ENCODE measurements at regions not wholly inside any gene's neighbourhood (a gene's known extent, or its start where the extent isn't known, plus 50 kb on each side); places are given as distances from the start of the nearest gene placed in this dataset.

- no peak for TF ChIP-seq CTCF (IDR thresholded peaks at IDR 0.05; ENCODE audit: insufficient read depth, low read length, missing control alignments)
- POLR2A ChIA-PET = no interaction called here
- CTCF ChIA-PET = no interaction called here
- H3K4me3 ChIP-seq (ENCODE audit: low read depth, low read length) = no peak overlapping the region
- no peak for DNase-seq (ENCODE audit: low read depth, low spot score)
These were observed 2402.8 kb downstream of the TP53TG3F start for GRCh38 chr16:35862242-35862641.

GRCh38 chr16:35868630-35869029 is 2409.2 kb downstream of the TP53TG3F start:
- TF ChIP-seq CTCF (IDR thresholded peaks at IDR 0.05; ENCODE audit: insufficient read depth, low read length, missing control alignments) = no peak

GRCh38 chr16:35873472-35873871 is 2414.1 kb downstream of the TP53TG3F start:
- no peak for DNase-seq (ENCODE audit: low read depth, low spot score)
- ChIA-PET CTCF (no interaction called here), POLR2A (no interaction called here)
- no peak for TF ChIP-seq CTCF (IDR thresholded peaks at IDR 0.05; ENCODE audit: insufficient read depth, low read length, missing control alignments)
- H3K4me3 ChIP-seq (ENCODE audit: low read depth, low read length) = no peak overlapping the region

More at GRCh38 chr16:35868630-35869029, 2409.2 kb downstream of the TP53TG3F start:
- no peak overlapping the region for H3K4me3 ChIP-seq (ENCODE audit: low read depth, low read length)
- DNase-seq (ENCODE audit: low read depth, low spot score) = no peak
- CTCF ChIA-PET = no interaction called here
- POLR2A ChIA-PET = no interaction called here

GRCh38 chr16:35881654-35882053 is 2422.2 kb downstream of the TP53TG3F start:
- H3K4me3 ChIP-seq (ENCODE audit: low read depth, low read length) = no peak overlapping the region
- TF ChIP-seq CTCF (IDR thresholded peaks at IDR 0.05; ENCODE audit: insufficient read depth, low read length, missing control alignments) = no peak
- POLR2A ChIA-PET = no interaction called here
- CTCF ChIA-PET = no interaction called here
- no peak for DNase-seq (ENCODE audit: low read depth, low spot score)

- CTCF ChIA-PET = no interaction called here
- DNase-seq (ENCODE audit: low read depth, low spot score) = no peak
- H3K4me3 ChIP-seq (ENCODE audit: low read depth, low read length) = no peak overlapping the region
- POLR2A ChIA-PET = no interaction called here
- TF ChIP-seq CTCF (IDR thresholded peaks at IDR 0.05; ENCODE audit: insufficient read depth, low read length, missing control alignments) = no peak
These were observed 2447.0 kb downstream of the TP53TG3F start for GRCh38 chr16:35906440-35906839.

- TF ChIP-seq CTCF (IDR thresholded peaks at IDR 0.05; ENCODE audit: insufficient read depth, low read length, missing control alignments) = no peak
- DNase-seq (ENCODE audit: low read depth, low spot score) = no peak
- ChIA-PET CTCF (no interaction called here), POLR2A (no interaction called here)
- no peak overlapping the region for H3K4me3 ChIP-seq (ENCODE audit: low read depth, low read length)
These were observed 2448.7 kb downstream of the TP53TG3F start for GRCh38 chr16:35908152-35908551.

All from AG04449 (cell line).